Upper lobe of left lung (tissue), 4 donors: ENCODE measurements at regions not wholly inside any gene's neighbourhood (a gene's known extent, or its start where the extent isn't known, plus 50 kb on each side); places are given as distances from the start of the nearest gene placed in this dataset.

Experiments
- CTCF ChIP-seq, 6 experiments: fragments of 450-650 bp in 4 of 6; fragments of 200-600 bp in 2 of 6; sonication (generic) in 2 of 6; IDR thresholded peaks; one replicate each; pipeline ENCODE4 v1.5.1; 2016 to 2019; ENCODE audit warnings: antibody characterized with exemption in 6 of 6
- POLR2A ChIP-seq, 4 donors: fragments of 450-650 bp; IDR thresholded peaks; one replicate each; pipeline ENCODE4 v1.5.1; 2016 to 2017; ENCODE audit warnings: antibody characterized with exemption in 4 of 4, mild to moderate bottlenecking in 2 of 4
- POLR2AphosphoS5 ChIP-seq, 2 donors: sonication (generic); formaldehyde crosslinking; IDR thresholded peaks; one replicate each; pipeline ENCODE4 v1.5.1; 2017; ENCODE audit warnings: antibody characterized with exemption in 2 of 2

- no peak for TF ChIP-seq CTCF (IDR thresholded peaks at IDR 0.05)
- TF ChIP-seq POLR2A (IDR thresholded peaks at IDR 0.05): no peak
- no peak for TF ChIP-seq POLR2AphosphoS5 (IDR thresholded peaks at IDR 0.05)
Observed at GRCh38 chr10:3882855-3883254, 97.8 kb upstream of the KLF6 start.
